GM19438 (cell line): ENCODE measurements at regions not wholly inside any gene's neighbourhood (a gene's known extent, or its start where the extent isn't known, plus 50 kb on each side); places are given as distances from the start of the nearest gene placed in this dataset.
"Not testable (repeated sequence)": the region's sequence is repeated elsewhere in the genome, so short reads cannot be mapped to it uniquely, and the experiment has no call there.

Source experiments
- ATAC-seq: cut with Tn5 transposase; IDR thresholded peaks from one replicate; pipeline ENCODE4 v1.9.1; 2021; ENCODE audit warnings: low read depth; ENCODE audit not compliant: unreplicated experiment

DNA sequence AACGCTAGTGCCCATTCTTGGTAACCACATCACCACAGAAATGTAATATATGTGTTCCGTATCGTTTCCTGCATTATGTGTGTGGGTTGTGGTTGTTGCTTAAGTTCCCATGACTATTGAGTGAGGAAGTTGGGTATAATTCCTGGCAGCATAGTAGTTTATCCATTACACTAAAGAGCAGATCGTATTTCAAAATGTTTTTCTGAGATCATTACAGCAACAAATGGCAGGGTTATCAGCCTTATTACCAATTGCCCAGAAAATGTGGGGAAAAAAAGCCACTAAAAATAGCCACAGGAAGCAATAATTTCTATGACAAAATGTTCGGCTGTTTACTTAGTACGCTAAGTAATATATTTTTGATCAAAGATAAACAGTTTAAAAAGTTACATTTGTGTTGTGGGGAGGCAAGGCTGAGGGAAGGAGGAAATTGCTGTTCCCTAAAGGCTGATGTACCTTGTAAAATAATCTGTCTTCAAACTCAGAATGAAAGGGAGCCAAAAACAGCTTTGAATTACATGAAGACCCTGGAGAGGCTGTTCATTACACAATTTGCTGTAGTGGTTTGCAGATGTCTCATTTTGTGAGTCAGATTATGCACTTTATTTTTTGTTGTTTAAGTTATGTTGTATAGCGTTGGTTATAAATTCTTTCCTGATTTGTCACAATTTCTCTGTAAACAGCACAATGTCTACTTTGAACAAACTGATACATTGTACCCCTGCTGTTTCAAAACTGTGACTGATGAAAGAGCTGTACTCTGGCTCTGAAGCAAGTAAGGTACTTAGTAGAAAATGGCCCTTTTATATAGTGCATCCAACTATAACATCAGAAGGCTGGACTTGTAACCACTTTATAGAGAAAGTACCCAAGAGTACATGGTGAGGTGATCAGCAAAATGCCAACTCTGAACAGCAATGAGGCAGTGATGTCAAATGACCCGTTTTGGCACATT is 1028.5 kb downstream of the NR2F1-AS1 start:
- no peak for ATAC-seq

DNA sequence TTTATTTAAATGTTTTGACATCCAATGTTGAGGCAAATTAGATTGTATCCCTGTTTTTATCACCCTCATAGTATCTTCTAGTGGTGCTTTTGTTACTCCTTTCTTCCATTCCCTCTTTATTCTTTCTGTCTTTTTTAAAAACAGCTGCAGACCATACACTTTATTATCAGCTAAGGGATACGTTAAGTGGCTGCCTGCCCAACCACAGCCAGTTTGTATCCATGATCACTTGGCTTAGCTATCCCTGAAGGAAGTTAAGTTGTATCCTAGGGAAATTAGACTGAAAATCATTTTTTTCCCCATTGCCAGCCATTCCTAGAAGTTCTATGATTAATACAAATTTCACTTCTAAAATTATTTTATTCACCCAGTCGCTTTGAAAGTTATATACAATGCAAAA is 1032.7 kb downstream of the NR2F1-AS1 start:
- no peak for ATAC-seq

DNA sequence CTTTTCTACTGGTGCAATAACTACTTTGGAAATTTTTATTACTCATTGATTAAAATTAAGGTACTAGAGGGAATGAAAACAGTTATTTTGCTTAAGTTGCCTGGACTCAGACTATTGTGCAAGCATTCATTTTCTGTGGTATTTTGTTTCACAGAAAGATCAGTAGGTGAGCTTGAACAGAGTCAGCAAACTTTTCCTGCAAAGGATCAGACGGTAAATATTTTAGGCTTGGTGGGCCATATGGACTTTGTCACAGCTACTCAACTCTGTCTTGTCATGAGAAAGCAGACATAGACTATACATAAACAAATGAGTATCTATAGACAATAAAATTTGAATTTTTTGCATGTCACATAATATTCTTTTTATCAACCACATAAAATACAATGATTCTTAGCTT is 1036.4 kb downstream of the NR2F1-AS1 start:
- no peak for ATAC-seq

DNA sequence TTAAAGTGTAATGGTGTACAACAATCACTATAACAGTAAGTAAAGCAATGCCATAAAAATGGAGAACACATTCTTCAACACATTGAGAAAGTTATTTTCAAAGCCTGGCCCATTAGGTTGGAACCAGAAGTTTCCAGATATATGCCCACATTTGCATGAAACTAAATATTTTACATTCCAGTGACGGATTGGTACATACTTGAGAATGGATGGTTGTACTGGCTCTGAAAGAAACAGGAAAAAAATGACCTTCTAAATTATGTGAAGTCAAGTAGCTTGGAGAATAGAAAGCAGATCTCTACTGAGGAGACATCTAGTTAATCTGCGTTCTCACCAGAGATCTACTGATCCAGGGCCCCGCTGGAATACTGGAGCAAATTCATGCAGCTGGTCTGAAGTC is 1037.0 kb downstream of the NR2F1-AS1 start:
- no peak for ATAC-seq

DNA sequence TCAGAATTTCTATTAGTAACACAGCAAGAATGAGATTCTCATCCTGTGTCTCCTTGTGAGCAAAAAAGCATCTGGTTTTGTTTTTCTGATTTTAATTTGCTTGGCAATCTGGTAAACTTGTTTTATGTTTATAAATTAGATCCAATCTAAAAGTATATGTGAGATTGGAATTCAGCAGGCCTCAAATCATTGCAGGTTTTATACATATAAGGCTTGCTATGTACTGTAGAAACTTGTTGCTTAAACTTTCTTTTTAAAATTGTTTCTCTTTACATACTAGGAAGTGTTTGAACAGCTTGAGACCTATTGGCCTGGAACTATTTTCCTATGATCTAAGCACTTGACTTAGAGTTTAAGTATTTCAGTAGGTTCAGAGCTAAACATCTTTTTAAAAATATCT is 1037.8 kb downstream of the NR2F1-AS1 start:
- no peak for ATAC-seq

DNA sequence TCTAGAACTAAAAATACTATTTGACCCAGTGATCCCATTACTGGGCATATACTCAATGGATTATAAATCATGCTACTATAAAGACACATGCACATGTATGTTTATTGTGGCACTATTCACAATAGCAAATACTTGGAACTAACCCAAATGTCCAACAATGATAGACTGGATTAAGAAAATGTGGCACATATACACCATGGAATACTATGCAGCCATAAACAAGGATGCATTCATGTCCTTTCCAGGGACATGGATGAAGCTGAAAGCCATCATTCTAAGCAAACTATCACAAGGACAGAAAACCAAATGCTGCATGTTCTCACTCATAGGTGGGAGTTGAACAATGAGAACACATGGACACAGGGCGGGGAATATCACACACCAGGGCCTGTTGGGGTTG is 1039.0 kb downstream of the NR2F1-AS1 start:
- ATAC-seq: not testable (repeated sequence)

DNA sequence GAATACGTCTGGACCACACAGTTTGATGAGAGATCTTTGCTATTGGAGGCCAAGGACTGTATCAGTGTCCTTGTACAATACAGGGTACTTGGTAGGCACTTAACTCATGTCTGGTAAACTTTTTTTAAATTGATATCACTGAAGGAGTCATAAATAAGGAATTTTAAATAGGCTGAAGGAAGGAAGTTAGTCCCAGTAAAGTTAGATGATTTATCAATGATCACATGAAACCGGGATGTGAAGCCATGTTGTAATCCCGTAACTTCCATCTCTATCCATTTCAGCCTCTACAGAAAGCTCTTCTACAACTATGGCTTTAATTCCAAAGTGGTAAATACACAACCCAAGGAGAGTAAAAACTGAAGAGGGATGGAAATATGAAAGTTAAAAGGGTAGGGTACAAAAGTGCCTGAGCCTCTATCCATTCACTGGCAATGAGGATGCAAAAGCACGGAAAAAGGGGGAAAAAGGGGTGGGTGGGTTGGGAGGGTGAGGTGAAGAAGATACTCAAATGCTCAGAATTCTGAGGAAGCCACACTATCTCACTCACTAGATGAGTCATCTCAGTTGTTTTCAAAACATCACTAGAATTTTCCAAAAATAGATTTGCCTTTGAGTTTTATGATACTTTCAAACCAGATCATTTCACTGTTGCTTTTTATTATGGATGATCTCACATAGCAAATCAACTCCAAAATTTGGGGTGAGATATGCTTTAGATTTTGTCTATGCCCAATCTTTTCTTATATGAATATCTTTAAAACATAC is 1053.5 kb downstream of the NR2F1-AS1 start:
- ATAC-seq: no peak

DNA sequence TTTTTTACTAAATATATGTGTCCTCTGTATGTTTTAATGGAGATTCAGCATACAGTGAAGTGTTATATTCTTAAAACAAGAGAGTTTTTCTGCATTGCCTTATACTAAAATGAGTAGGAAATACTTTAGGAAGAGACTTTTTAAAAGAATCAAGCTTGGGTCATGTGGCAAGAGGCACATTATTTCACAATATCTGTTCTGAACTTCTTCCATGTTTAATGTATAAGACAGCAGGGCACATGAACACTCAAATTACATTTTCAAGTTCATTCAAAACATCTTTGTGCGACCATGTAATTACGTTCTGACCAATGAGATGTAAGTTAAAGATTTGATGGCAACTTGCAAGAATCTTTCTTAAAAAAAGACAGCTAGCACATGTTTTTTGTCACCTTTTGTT is 1055.9 kb downstream of the NR2F1-AS1 start:
- ATAC-seq: no peak

DNA sequence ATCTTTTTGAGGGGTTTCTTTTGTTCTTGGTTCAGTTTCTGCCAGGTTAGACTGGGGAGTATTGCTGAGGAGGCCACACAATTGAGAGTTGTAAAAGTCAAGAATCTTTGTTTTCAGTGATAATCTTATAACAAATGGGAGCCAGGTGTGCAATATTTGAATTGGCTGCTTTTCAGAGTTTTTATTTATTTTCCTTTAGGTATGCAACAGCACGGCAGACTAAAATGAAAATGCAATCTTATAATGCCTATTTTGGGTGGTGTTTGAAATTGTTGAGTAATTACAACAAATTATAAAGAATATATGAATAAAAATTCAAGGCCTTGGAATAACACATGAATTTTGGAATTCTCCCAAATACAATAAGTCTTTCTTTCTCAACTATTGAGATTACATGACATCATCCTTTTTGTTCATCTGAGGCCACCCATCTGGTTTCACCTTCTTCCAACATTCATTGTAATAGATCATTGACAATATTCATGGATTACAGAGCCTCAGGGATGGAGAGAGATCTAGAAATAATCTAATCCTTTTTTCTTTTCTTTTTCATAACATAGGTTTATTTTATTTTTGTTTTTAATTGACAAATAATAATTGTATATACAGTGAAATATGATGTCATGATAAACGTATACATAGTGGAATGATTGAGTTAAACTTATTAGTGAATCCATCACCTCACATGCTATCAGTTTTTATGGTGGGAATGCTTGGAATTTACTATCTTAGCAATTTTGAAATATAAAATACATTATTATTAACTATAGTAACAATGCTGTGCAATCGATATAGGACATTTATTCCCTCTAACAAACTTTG is 1061.0 kb downstream of the NR2F1-AS1 start:
- no peak for ATAC-seq

DNA sequence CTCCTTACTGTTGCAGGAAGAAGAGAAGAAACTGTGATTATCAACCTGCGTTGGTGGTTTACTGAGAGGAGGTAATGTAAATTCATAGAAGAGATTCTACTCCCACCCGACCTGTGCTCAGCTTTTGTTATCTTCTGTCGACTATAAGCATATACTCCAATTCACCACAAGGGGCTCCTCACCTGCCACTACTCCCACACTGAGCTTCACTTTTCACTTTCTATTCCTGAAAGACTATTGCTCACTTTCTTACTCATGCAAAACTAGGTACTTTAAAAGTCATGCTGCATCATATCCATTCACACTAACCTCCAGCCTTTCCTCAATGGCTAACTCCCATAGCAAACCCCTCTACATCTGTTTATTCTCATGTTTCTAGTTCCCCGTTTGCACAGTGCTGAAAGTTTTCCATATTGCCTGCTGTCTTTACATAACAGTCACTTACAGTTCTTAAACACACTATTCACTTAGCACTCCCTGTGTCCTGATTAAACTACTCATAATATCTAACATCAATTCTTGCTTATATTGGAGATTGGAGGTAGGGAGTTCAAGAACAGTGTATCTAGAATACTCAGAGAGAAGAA is 1062.6 kb downstream of the NR2F1-AS1 start:
- ATAC-seq: peak; percentile 84

DNA sequence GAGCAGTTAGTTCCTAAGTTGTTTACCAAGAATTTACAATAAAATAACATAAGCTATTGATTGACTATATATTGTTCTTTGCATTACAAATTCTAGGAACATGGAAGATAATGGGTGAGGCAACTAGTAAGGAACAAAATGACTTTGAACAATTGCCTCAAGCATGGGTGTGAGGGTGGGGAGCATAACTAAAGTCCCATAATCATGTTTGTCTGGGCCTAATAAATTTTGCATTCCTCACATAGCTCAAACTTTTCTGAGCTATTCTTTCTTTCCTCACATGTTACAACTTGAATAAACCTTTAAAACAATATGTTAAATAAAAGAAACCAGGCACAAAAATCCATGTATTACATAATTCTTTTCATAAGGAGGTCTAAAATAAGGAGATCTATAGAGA is 1066.1 kb downstream of the NR2F1-AS1 start:
- ATAC-seq: no peak

DNA sequence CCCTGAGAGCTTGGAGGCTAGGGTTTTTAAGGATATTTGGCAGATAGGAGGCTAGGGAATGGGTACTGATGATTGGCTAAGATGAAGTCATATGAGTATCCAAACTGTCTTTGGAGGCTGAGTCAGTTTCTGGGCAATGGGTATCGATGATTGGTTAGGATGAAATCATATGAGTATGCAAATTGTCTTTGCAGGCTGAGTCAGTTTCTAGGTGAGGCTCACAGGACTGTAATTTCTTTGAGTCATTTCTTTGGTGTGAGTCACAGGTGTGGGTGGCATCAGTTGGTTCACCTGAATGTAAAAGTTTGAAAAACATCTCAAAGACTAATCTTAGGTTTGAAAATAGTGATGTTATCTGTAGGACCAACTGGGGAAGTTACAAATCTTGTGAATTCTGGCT is 1068.0 kb downstream of the NR2F1-AS1 start:
- no peak for ATAC-seq

DNA sequence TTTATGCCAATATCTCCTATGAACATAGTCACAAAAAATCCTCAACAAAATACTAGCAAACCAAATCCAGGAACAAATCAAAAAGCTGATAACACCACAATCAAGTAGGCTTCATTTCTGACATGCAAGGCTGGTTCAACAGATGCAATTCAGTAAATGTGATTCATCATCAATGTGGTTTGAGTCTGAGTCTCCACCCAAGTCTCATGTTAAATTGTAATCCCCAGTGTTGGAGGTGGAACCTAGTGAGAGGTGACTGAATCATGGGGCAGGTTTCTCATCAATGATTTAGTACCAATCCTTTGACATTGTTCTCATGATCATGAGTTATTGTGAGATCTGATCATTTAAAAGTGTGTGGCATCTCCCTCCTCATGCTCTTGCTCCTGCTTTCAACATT is 1072.7 kb downstream of the NR2F1-AS1 start:
- no peak for ATAC-seq

DNA sequence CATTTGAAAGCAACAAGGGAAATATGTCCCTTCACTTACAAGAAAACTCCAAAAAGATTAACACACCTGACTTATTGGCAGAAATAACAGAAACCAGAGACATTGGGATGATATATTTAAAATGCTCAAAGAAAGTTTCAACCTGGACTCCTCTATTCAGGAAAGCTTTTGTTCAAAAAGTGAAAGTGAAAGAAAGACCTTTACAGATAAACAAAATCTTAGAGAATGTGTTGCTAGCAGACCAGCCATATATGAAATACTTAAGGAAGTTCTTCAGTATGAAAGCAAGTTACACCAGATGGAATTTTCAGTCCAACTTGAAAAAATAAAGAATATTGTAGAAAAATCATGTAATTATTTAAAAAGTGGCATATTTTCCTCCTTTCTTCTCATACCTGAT is 1075.1 kb downstream of the NR2F1-AS1 start:
- ATAC-seq: no peak

DNA sequence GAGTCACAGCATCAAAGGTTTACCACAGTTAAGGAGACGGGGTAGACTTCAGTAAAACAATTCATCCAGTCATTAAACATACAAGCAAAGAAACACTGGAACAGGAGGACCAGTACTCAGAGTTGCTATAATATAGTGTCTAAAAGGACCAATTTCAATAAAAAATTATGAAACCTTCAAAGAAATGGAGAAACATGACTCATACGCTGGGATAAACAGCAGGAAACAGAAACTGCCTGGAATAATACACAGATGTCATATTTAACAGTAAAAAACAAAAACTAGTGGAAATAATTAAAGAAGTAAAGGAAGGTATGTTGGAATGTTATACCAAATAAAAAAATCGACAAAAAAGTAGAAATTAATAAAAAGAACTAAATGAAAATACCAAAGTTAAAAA is 1075.9 kb downstream of the NR2F1-AS1 start:
- ATAC-seq: no peak

DNA sequence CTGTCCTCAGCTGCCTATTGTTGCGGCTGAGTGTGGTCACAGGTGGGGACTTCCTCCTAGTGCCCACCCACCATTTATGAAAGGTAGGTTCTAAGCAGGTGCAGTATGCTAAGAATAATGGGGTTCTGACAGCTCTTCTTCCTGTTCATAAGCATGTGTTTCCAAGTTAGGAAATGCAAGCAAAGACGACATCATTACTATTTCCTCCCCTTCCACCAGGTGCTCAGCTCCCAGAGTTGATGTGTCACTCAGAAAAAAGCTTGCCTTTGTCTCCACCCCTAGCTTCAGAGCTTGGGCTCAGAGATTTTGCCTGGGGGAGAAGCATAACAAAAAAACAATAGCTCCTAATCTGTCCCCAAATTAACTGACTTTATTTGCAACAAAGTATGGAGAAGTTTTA is 1076.7 kb downstream of the NR2F1-AS1 start:
- no peak for ATAC-seq

DNA sequence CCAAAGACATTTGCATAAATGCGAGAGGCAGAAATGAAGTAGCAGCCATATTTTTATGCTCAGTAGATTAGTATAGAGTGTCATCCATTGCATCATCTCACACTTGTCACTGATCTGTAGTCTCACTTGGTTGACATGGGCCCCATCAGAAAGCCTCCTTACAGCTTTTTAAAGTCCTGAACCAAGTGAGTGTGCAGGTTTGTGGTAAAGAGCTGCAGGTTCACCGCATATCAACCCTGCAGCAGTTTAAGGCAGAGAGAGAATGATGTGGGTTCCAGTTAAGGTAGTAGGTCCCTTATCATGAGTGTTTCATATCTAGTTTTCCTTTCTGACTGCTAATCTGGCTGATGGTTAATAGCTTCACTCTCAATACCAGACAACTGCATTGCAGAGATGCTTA is 1080.3 kb downstream of the NR2F1-AS1 start:
- no peak for ATAC-seq

DNA sequence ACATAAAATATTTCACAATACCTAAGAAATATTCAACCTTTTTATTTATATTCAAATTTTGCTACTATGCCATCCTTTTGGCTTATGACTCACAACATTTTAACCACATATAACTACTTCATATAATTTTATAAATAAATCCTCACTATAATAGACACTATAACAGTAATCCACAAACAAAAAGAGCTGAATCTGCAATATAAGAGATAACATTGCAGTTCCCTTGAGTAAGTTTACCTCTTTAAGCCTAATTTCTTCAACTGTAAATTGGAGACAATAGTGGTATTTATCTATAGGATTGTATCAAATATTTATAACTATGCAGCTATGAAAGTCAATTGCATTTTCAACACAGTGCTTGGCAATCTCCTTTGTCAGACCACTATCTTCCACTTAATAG is 1084.5 kb downstream of the NR2F1-AS1 start:
- no peak for ATAC-seq

DNA sequence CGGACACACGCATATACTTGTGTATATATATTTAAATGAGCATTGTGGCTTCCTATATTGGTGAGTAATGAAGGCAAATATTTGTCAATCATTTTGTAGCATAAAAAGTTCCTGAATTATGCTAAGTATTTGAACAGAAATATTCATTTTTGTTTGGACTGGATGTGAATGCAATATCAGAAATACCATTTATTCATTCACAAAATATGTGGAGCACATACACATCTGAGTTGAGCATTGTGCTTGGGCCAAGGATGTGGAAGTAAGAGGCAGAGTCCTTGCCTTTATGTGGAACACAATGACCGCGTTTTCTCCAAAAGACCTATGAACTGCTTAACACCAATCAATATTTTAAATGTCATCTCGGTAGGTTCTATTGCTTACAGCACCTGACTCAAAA is 1086.5 kb downstream of the NR2F1-AS1 start:
- no peak for ATAC-seq

DNA sequence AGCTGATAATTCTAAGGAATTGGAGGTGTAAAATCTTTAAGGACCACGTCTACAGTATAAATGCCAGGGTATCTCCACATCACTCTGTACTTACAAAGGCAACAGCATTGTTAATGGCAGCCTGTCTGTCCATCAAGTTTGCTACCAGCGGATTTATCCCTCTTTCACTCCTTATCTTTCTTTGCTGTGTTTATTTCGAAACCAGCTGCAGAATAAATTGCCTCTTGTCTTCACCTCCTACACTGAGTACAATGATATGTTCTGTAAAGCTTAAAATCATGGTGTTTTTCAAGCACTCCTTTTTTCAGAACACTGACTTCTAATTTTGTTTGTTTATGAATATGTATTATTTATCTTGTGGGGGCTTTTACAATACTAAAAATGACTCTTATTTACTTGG is 1088.1 kb downstream of the NR2F1-AS1 start:
- ATAC-seq: no peak

DNA sequence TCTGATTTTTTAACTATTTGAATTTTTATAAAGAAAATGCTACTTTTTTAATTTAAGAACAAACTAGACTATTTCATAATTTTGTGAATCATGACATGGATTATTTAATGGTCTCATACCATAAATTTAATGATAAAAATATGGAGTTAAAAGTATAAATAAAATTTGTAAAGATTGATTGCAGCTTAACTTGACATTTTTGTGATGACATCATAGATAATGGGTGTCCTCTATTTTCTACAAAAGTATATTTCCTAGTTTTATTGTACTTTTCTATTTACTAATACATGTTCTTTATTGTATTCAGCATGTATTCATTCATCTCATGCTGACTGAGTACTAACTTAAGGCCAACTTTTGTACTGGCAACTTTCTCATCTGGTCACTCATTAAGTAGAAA is 1096.5 kb downstream of the NR2F1-AS1 start:
- no peak for ATAC-seq
